Esophagus mucosa (tissue), 1 donor: ENCODE measurements at regions not wholly inside any gene's neighbourhood (a gene's known extent, or its start where the extent isn't known, plus 50 kb on each side); places are given as distances from the start of the nearest gene placed in this dataset.
A peak's percentile ranks its signal among the peaks of the same experiment; 100 is the strongest.
"Not testable (repeated sequence)": the region's sequence is repeated elsewhere in the genome, so short reads cannot be mapped to it uniquely, and the experiment has no call there.

Experiments
- ATAC-seq: fragments of 200-7000 bp; cut with Tn5 transposase; one replicate; pipeline ENCODE4 v1.9.1; 2020
- donor health status: DM: yes; HTN: yes; CAD: no.

GRCh38 chr1:60886090-60886489 is 196.3 kb upstream of the NFIA start:
- no peak for ATAC-seq

- ATAC-seq = no peak
Observed at GRCh38 chr1:60880202-60880601, 202.2 kb upstream of the NFIA start.

- peak; percentile 36 for ATAC-seq
Observed at GRCh38 chr1:60878323-60878722, 204.0 kb upstream of the NFIA start.

GRCh38 chr1:60877376-60877775 is 205.0 kb upstream of the NFIA start:
- no peak for ATAC-seq

- ATAC-seq = no peak
Observed at GRCh38 chr1:60876952-60877351, 205.4 kb upstream of the NFIA start.

- ATAC-seq = no peak
Observed at GRCh38 chr1:60875138-60875537, 207.2 kb upstream of the NFIA start.

- ATAC-seq = no peak
Observed at GRCh38 chr1:60874718-60875117, 207.6 kb upstream of the NFIA start.

GRCh38 chr1:60873396-60873795 is 209.0 kb upstream of the NFIA start:
- not testable (repeated sequence) for ATAC-seq

- ATAC-seq = no peak
Observed at GRCh38 chr1:60872426-60873054, 209.8 kb upstream of the NFIA start.

- ATAC-seq = no peak
Observed at GRCh38 chr1:60870269-60870865, 212.0 kb upstream of the NFIA start.

- no peak for ATAC-seq
Observed at GRCh38 chr1:60868901-60869663, 213.3 kb upstream of the NFIA start.

- no peak for ATAC-seq
Observed at GRCh38 chr1:60867782-60868181, 214.6 kb upstream of the NFIA start.

GRCh38 chr1:60866917-60867531 is 215.3 kb upstream of the NFIA start:
- ATAC-seq = no peak

GRCh38 chr1:60866226-60866900 is 216.0 kb upstream of the NFIA start:
- no peak for ATAC-seq

GRCh38 chr1:60865166-60865565 is 217.2 kb upstream of the NFIA start:
- no peak for ATAC-seq

GRCh38 chr1:60864722-60865121 is 217.6 kb upstream of the NFIA start:
- ATAC-seq = no peak

GRCh38 chr1:60863131-60863530 is 219.2 kb upstream of the NFIA start:
- no peak for ATAC-seq

- no peak for ATAC-seq
Observed at GRCh38 chr1:60861961-60862567, 220.3 kb upstream of the NFIA start.

- ATAC-seq = no peak
Observed at GRCh38 chr1:60859111-60859510, 223.2 kb upstream of the NFIA start.

- ATAC-seq = no peak
Observed at GRCh38 chr1:60857851-60858250, 224.5 kb upstream of the NFIA start.

GRCh38 chr1:60850084-60850483 is 232.3 kb upstream of the NFIA start:
- ATAC-seq = no peak

- ATAC-seq = no peak
Observed at GRCh38 chr1:60849401-60849800, 233.0 kb upstream of the NFIA start.
